K562 (cell line): ENCODE measurements at regions not wholly inside any gene's neighbourhood (a gene's known extent, or its start where the extent isn't known, plus 50 kb on each side); places are given as distances from the start of the nearest gene placed in this dataset.

Experiments
- ATAC-seq: fragments of 200-7000 bp; cut with Tn5 transposase; 3 replicates; pipeline ENCODE4 v1.9.1; 2020; ENCODE audit warnings: moderate library complexity
- BruUV-seq: library from RNA; stranded (reverse); fragments of 400-500 nt; replicated peaks from 2 replicates; lab custom pipeline; 2021; lab: Mats Ljungman, UMichigan
- CTCF ChIA-PET: fragments of 300-600 bp; formaldehyde crosslinking; extraction: SDS; loops from one replicate; lab custom pipeline; 2021; ENCODE audit warnings: low intra/inter-chr PET ratio; lab: Yijun Ruan, JAX
- POLR2A ChIA-PET: fragments of 300-600, 350-650 bp; sonication (Branson Sonifier 250); formaldehyde crosslinking; extraction: SDS; loops from one replicate; lab custom pipeline; 2021; ENCODE audit warnings: antibody characterized with exemption, inconsistent platforms; lab: Yijun Ruan, JAX
- DNase-seq, 4 experiments: peaks; one replicate each; pipeline versions ENCODE4 v3.0.0 to v3.0.0-alpha.2; 2011 to 2018; ENCODE audit warnings: low spot score in 3 of 4, mixed read lengths in 3 of 4; ENCODE audit errors: extremely low read depth in 1 of 4
- FAIRE-seq: peaks from 2 replicates; lab custom pipeline; 2011; peaks lifted over from hg19 to GRCh38; lab: Jason Lieb, UNC
- H2AFZ ChIP-seq: 2 replicates; pipeline ENCODE4 v1.6.0; 2011; ENCODE audit warnings: low read depth, low read length, control low read depth, inconsistent platforms
- H3K27ac ChIP-seq: fragments of 200-600 bp; 3 replicates; pipeline ENCODE4 v1.8.0; 2011; ENCODE audit warnings: low read depth, mild to moderate bottlenecking, control low read depth, inconsistent platforms, low read length, moderate library complexity, mixed read lengths; ENCODE audit errors: extremely low read depth
- H3K27me3 ChIP-seq, 2 experiments: fragments of 300-600 bp in 1 of 2; 2 replicates in 1 of 2; 3 replicates in 1 of 2; pipeline versions ENCODE4 v1.6.0 to v1.8.0; 2011; ENCODE audit warnings: inconsistent platforms in 2 of 2, low read length in 2 of 2, mild to moderate bottlenecking in 1 of 2, mixed read lengths in 1 of 2, moderate library complexity in 1 of 2; ENCODE audit not compliant: control insufficient read depth in 2 of 2, insufficient read depth in 2 of 2
- H3K36me3 ChIP-seq: fragments of 300-600 bp; 3 replicates; pipeline ENCODE4 v1.8.0; 2011; ENCODE audit warnings: mild to moderate bottlenecking, low read length, inconsistent platforms; ENCODE audit not compliant: control insufficient read depth, insufficient read depth
- H3K4me1 ChIP-seq, 2 experiments: fragments of 200-600 bp in 1 of 2; replicated peaks in 1 of 2; 2 replicates in 1 of 2; 3 replicates in 1 of 2; pipeline versions ENCODE4 v1.5.1 to v1.8.0; 2011; ENCODE audit warnings: inconsistent platforms in 2 of 2, low read length in 2 of 2, mild to moderate bottlenecking in 1 of 2, mixed read lengths in 1 of 2, moderate library complexity in 1 of 2; ENCODE audit not compliant: control insufficient read depth in 2 of 2, insufficient read depth in 2 of 2
- H3K4me2 ChIP-seq: 2 replicates; pipeline ENCODE4 v1.6.1; 2011; ENCODE audit warnings: low read length, control low read depth, inconsistent platforms, mixed read lengths; ENCODE audit not compliant: insufficient read depth
- H3K4me3 ChIP-seq: fragments of 200-600 bp; sonication (generic), shearing (Covaris generic); 2 replicates; pipeline ENCODE4 v1.5.1; 2016; ENCODE audit warnings: control low read depth, inconsistent platforms
- H3K79me2 ChIP-seq: fragments of 200-600 bp; 3 replicates; pipeline ENCODE4 v1.8.0; 2011; ENCODE audit warnings: low read length, inconsistent platforms; ENCODE audit not compliant: control insufficient read depth, insufficient read depth
- H3K9ac ChIP-seq, 2 experiments: 2 replicates each; pipeline versions ENCODE4 v1.6.0 to v1.6.1; 2011; ENCODE audit warnings: low read depth in 2 of 2, low read length in 2 of 2, control low read depth in 1 of 2, inconsistent platforms in 1 of 2, mild to moderate bottlenecking in 1 of 2, mixed read lengths in 1 of 2; ENCODE audit not compliant: insufficient read depth in 1 of 2
- H3K9me1 ChIP-seq: one replicate; pipeline ENCODE4 v1.6.0; 2011; ENCODE audit warnings: inconsistent platforms, mild to moderate bottlenecking, low read length, moderate library complexity; ENCODE audit not compliant: control insufficient read depth, insufficient read depth
- H3K9me3 ChIP-seq: replicated peaks from 2 replicates; pipeline ENCODE4 v1.5.1; 2011; ENCODE audit warnings: low read depth, low read length, inconsistent platforms; ENCODE audit not compliant: control insufficient read depth, insufficient read depth
- H4K20me1 ChIP-seq: replicated peaks from 2 replicates; pipeline ENCODE4 v1.6.1; 2011; ENCODE audit warnings: low read length, inconsistent platforms, mixed read lengths; ENCODE audit not compliant: control insufficient read depth, insufficient read depth
- BRF1 ChIP-seq: IDR thresholded peaks from 3 replicates; pipeline ENCODE4 v1.6.1; 2011; ENCODE audit warnings: borderline replicate concordance, mild to moderate bottlenecking; ENCODE audit not compliant: insufficient read length; ENCODE audit errors: extremely low read depth
- E2F3 ChIP-seq: fragments of 250-450 bp; sonication (Bioruptor Pico); IDR thresholded peaks from 2 replicates; pipeline ENCODE4 v1.4.0; 2020; ENCODE audit warnings: mild to moderate bottlenecking
- EHMT2 ChIP-seq: fragments of 450-650 bp; IDR thresholded peaks from 2 replicates; pipeline ENCODE4 v1.6.1; 2018; ENCODE audit warnings: antibody characterized with exemption
- HBP1 ChIP-seq: fragments of 450-650 bp; formaldehyde crosslinking; IDR thresholded peaks from 2 replicates; pipeline ENCODE4 v1.4.0; 2022; ENCODE audit warnings: missing genetic modification characterization
- JUND ChIP-seq, 2 experiments: IDR thresholded peaks; 2 replicates in 1 of 2; 3 replicates in 1 of 2; pipeline ENCODE4 v1.6.1; 2011; ENCODE audit warnings: borderline replicate concordance in 2 of 2, low read depth in 2 of 2, low read length in 2 of 2, improper control_type of control experiment in 1 of 2, missing biosample characterization in 1 of 2, missing genetic modification characterization in 1 of 2, missing genetic modification reagents in 1 of 2
- POLR2H ChIP-seq: IDR thresholded peaks from 2 replicates; pipeline ENCODE4 v1.6.1; 2016; ENCODE audit warnings: missing genetic modification characterization, low read depth, mild to moderate bottlenecking, control low read depth, missing compliant biosample characterization, moderate library complexity
- SRSF3 ChIP-seq: fragments of 200-400 bp; formaldehyde crosslinking; IDR thresholded peaks from 2 replicates; pipeline ENCODE4 v1.6.1; 2016; ENCODE audit warnings: mild to moderate bottlenecking, low read length, moderate library complexity; ENCODE audit not compliant: insufficient read depth
- TFAM ChIP-seq: fragments of 250-450 bp; sonication (Bioruptor Pico); conservative IDR thresholded peaks from 2 replicates; pipeline ENCODE4 v1.5.0; 2021; ENCODE audit warnings: mild to moderate bottlenecking, moderate library complexity
- U2AF2 ChIP-seq: fragments of 200-400 bp; formaldehyde crosslinking; optimal IDR thresholded peaks from 2 replicates; pipeline ENCODE3; 2017; ENCODE audit warnings: low read depth, mild to moderate bottlenecking, low read length
- XRCC3 ChIP-seq: fragments of 450-650 bp; IDR thresholded peaks from 2 replicates; pipeline ENCODE4 v1.6.1; 2017; ENCODE audit warnings: mild to moderate bottlenecking, moderate library complexity
- ZNF184 ChIP-seq: sonication (generic); formaldehyde crosslinking; IDR thresholded peaks from 2 replicates; pipeline ENCODE4 v1.5.0; 2020; ENCODE audit warnings: missing genetic modification reagents
- ZNF436 ChIP-seq: fragments of 250-450, 450-650 bp; sonication (Bioruptor Pico); formaldehyde crosslinking; IDR thresholded peaks from 2 replicates; pipeline ENCODE4 v1.7.0; 2020; ENCODE audit warnings: mild to moderate bottlenecking
- ZNF444 ChIP-seq: fragments of 250-450 bp; sonication (Bioruptor Pico); IDR thresholded peaks from 2 replicates; pipeline ENCODE4 v1.4.0; 2020; ENCODE audit warnings: mild to moderate bottlenecking, moderate library complexity
- WGBS: fragments of 100-300 bp; shearing (Covaris generic); methylation state at CpG from one replicate; pipeline ENCODE4 v1.1.6; 2016; ENCODE audit warnings: low coverage, mixed read lengths; ENCODE audit not compliant: insufficient coverage; ENCODE audit errors: missing lambda C conversion rate; 5-methylcytosine and 5-hydroxymethylcytosine counted together
- in situ Hi-C: fragments of 300-500 bp; cut with MboI; formaldehyde crosslinking; loops from 4 replicates; pipeline ENCODE4 v1.15.0; 2018; ENCODE audit warnings: inconsistent platforms, mixed read lengths
- intact Hi-C: fragments of 100-400 bp; cut with micrococcal nuclease; formaldehyde crosslinking; loops from 2 replicates; pipeline ENCODE4 v1.14.2; 2022

GRCh38 chr6:147642458-147642857 lies 134.0 kb downstream of the SAMD5 start:
- ATAC-seq (no peak), DNase-seq (no peak), FAIRE-seq (no peak)
- 0% methylated on average over 3 of the region's 3 CpGs for WGBS
- H3K27me3 ChIP-seq: peaks cover 15% of the 10 kb centered on the region in 2 experiments; a peak in 4 of 5 replicates
- H3K9me1 ChIP-seq: no peaks in the 10 kb centered on the region
- no peaks in the 10 kb centered on the region for H3K4me1 ChIP-seq
- H3K9ac ChIP-seq: no peak overlapping the region
- no peak overlapping the region for H3K27ac ChIP-seq
- no peak overlapping the region for H3K4me3 ChIP-seq
- in situ Hi-C loops (no loop called here), intact Hi-C loops (no loop called here)
- BruUV-seq: no TSS peak
- H4K20me1 ChIP-seq: no peaks in the 10 kb centered on the region
- POLR2A ChIA-PET: no interaction called here
- no peak overlapping the region for H3K4me2 ChIP-seq
- no peaks in the 10 kb centered on the region for H3K9me3 ChIP-seq
- H3K36me3 ChIP-seq: no peaks in the 10 kb centered on the region
- H2AFZ ChIP-seq: no peak overlapping the region
- TF ChIP-seq ZNF436 (CRISPR knock-in tag): no peak
- H3K79me2 ChIP-seq: no peaks in the 10 kb centered on the region
- CTCF ChIA-PET: no interaction called here

GRCh38 chr6:147643341-147644200 lies 135.1 kb downstream of the SAMD5 start:
- WGBS: 1% methylated on average over 4 of the region's 4 CpGs
- intact Hi-C loops: no loop called here
- 0 out of 2 replicates have a peak, but pooled peaks have one; percentile 26 for TF ChIP-seq HBP1 (CRISPR knock-in tag)
- no peak for TF ChIP-seq U2AF2
- no peak for TF ChIP-seq JUND (IDR thresholded peaks at IDR 0.05; ENCODE audit: borderline replicate concordance, low read depth, low read length)
- TF ChIP-seq JUND (tag; IDR thresholded peaks at IDR 0.05; ENCODE audit: borderline replicate concordance, low read depth, low read length): no peak
- TF ChIP-seq POLR2H (tag): no peak
- TF ChIP-seq BRF1: no peak
- no peak for TF ChIP-seq ZNF444 (CRISPR knock-in tag)
- no peak for TF ChIP-seq EHMT2
- no peak for TF ChIP-seq XRCC3
- TF ChIP-seq SRSF3: no peak
- TF ChIP-seq TFAM (CRISPR knock-in tag): no peak
- TF ChIP-seq E2F3 (CRISPR knock-in tag): no peak
- TF ChIP-seq ZNF184: no peak

More at GRCh38 chr6:147643341-147644200, 135.1 kb downstream of the SAMD5 start:
- no peak overlapping the region for H3K27ac ChIP-seq
- H3K27me3 ChIP-seq: peaks cover 15% of the 10 kb centered on the region in 2 experiments; a peak in 4 of 5 replicates
- no peak overlapping the region for H3K4me3 ChIP-seq
- FAIRE-seq: no peak
- in situ Hi-C loops: no loop called here
- ChIA-PET POLR2A (no interaction called here), CTCF (no interaction called here)
- H3K4me2 ChIP-seq: no peak overlapping the region
- no peak overlapping the region for H3K9ac ChIP-seq
- DNase-seq: no peak
- no peaks in the 10 kb centered on the region for H3K9me1 ChIP-seq
- no peak for ATAC-seq
- H3K4me1 ChIP-seq: no peaks in the 10 kb centered on the region
- no peaks in the 10 kb centered on the region for H3K36me3 ChIP-seq
- no peak overlapping the region for H2AFZ ChIP-seq
- no TSS peak for BruUV-seq
- no peaks in the 10 kb centered on the region for H3K79me2 ChIP-seq
- no peaks in the 10 kb centered on the region for H4K20me1 ChIP-seq
- no peaks in the 10 kb centered on the region for H3K9me3 ChIP-seq
